ENCODE measurements at regions not wholly inside any gene's neighbourhood (a gene's known extent, or its start where the extent isn't known, plus 50 kb on each side); places are given as distances from the start of the nearest gene placed in this dataset.

- no peak for TF ChIP-seq SP1 (IDR thresholded peaks at IDR 0.05)
- TF ChIP-seq TARDBP (IDR thresholded peaks at IDR 0.05) = no peak
- TF ChIP-seq ELF4 (IDR thresholded peaks at IDR 0.05) = no peak
- TF ChIP-seq FOXA1 (IDR thresholded peaks at IDR 0.05) = no peak
- no peak for TF ChIP-seq BHLHE40 (IDR thresholded peaks at IDR 0.05; ENCODE audit: borderline replicate concordance)
- no peak for TF ChIP-seq FOXM1 (IDR thresholded peaks at IDR 0.05; ENCODE audit: borderline replicate concordance)
- no peak for TF ChIP-seq NFRKB (IDR thresholded peaks at IDR 0.05)
- TF ChIP-seq CTBP1 (IDR thresholded peaks at IDR 0.05; ENCODE audit: borderline replicate concordance) = no peak
- no peak for TF ChIP-seq SUZ12 (IDR thresholded peaks at IDR 0.05)
- no peak for TF ChIP-seq L3MBTL2 (conservative IDR thresholded peaks at IDR 0.05)
- TF ChIP-seq ARNT (IDR thresholded peaks at IDR 0.05) = no peak
- no peak for TF ChIP-seq HDGF (IDR thresholded peaks at IDR 0.05; ENCODE audit: borderline replicate concordance)
Measured at GRCh38 chr10:109695988-109696387, 227.3 kb downstream of the XPNPEP1 start.

Data from HEK293T (cell line).